ENCODE measurements at regions not wholly inside any gene's neighbourhood (a gene's known extent, or its start where the extent isn't known, plus 50 kb on each side); places are given as distances from the start of the nearest gene placed in this dataset.
A peak's percentile ranks its signal among the peaks of the same experiment; 100 is the strongest.

GRCh38 chr2:172172513-172173173 is 69.9 kb upstream of the DLX2 start:
- peak overlapping the region; percentile 92 for H3K4me2 ChIP-seq (replicated peaks; ENCODE audit: extremely low read depth, low read length, poor library complexity, severe bottlenecking)
- H2AFZ ChIP-seq (ENCODE audit: insufficient read depth, low read depth, low read length, poor library complexity, severe bottlenecking) = peak overlapping the region; percentile 96

More at GRCh38 chr2:172172513-172173173, 69.9 kb upstream of the DLX2 start:
- intact Hi-C loops (cut with micrococcal nuclease) = loop anchor here (2.0 to 10.0 kb wide), 3 partner anchors 55 to 532 kb away; no protein-coding TSS in a partner anchor
- H3K79me2 ChIP-seq (ENCODE audit: insufficient read depth, low read length) = no peaks in the 10 kb centered on the region
- peaks cover 0 to 3% (median 0%) of the 10 kb centered on the region in 7 donors for H3K9me3 Mint-ChIP-seq
- peak; percentile 92 for TF ChIP-seq CTCF (IDR thresholded peaks at IDR 0.05)
- H4K20me1 ChIP-seq (ENCODE audit: insufficient read depth, low read length) = no peaks in the 10 kb centered on the region
- peaks cover 0 to 8% of the 10 kb centered on the region in 2 donors for H3K27me3 ChIP-seq (ENCODE audit: control insufficient read depth in 2 of 2, insufficient read depth in 2 of 2, low read length in 2 of 2)
- H3K4me1 ChIP-seq (ENCODE audit: control insufficient read depth in 1 of 2, insufficient read depth in 2 of 2, low read length in 2 of 2) = peaks cover 5 to 6% of the 10 kb centered on the region in 2 donors
- no peaks in the 10 kb centered on the region for H3K9me3 ChIP-seq (replicated peaks in 1 of 2; ENCODE audit: control insufficient read depth in 1 of 2, insufficient read depth in 1 of 2, low read length in 2 of 2)
- peak; percentile 44 to 64 (median 54) for DNase-seq
- peak overlapping the region in 1 of 7 donors; percentile 66 for H3K27ac Mint-ChIP-seq
- H3K4me3 ChIP-seq (replicated peaks in 1 of 3; ENCODE audit: low read depth in 2 of 3, low read length in 3 of 3) = peak overlapping the region; percentile 73 to 88 (median 79)
- no peaks in the 10 kb centered on the region for H3K36me3 Mint-ChIP-seq
- H3K27me3 Mint-ChIP-seq (ENCODE audit: low read depth in 3 of 3) = peaks cover 0 to 7% (median 3%) of the 10 kb centered on the region in 3 donors
- H3K27ac ChIP-seq (ENCODE audit: low read depth in 1 of 2, low read length in 2 of 2) = no peak overlapping the region
- H3K9ac ChIP-seq (ENCODE audit: insufficient read depth, low read length, poor library complexity, severe bottlenecking) = peak overlapping the region; percentile 63
- under 1% methylated on average over 49 of the region's 58 CpGs for WGBS (ENCODE audit: insufficient coverage)
- H3K36me3 ChIP-seq (replicated peaks in 1 of 2; ENCODE audit: control insufficient read depth in 1 of 2, insufficient read depth in 2 of 2, low read length in 2 of 2) = no peaks in the 10 kb centered on the region
- H3K4me1 Mint-ChIP-seq = peaks cover 24% of the 10 kb centered on the region
- peak overlapping the region; percentile 76 to 78 for H3K4me3 Mint-ChIP-seq
